Brain microvascular endothelial cell (primary cell): ENCODE measurements at regions not wholly inside any gene's neighbourhood (a gene's known extent, or its start where the extent isn't known, plus 50 kb on each side); places are given as distances from the start of the nearest gene placed in this dataset.

Experiments used
- DNase-seq: peaks from one replicate; pipeline ENCODE4 v3.0.0-alpha.2; 2020
- H3K27ac ChIP-seq: fragments of 250-450 bp; sonication (Bioruptor Pico); 2 replicates; pipeline ENCODE4 v1.5.1; 2020; ENCODE audit warnings: mild to moderate bottlenecking, moderate library complexity
- H3K27me3 ChIP-seq: fragments of 250-450 bp; sonication (Bioruptor Pico); replicated peaks from 2 replicates; pipeline ENCODE4 v1.5.1; 2020; ENCODE audit warnings: mild to moderate bottlenecking
- H3K36me3 ChIP-seq: fragments of 250-450 bp; sonication (Bioruptor Pico); replicated peaks from 2 replicates; pipeline ENCODE4 v1.5.1; 2020; ENCODE audit warnings: mild to moderate bottlenecking
- H3K4me3 ChIP-seq: 2 replicates; pipeline ENCODE4 v1.5.1; 2011; ENCODE audit warnings: low read depth, mild to moderate bottlenecking, control low read depth, low read length, moderate library complexity
- in situ Hi-C: cut with HindIII; loops from 2 replicates; pipeline ENCODE4 v1.10.0; 2017; ENCODE audit warnings: low sequenced_read_pairs, low pct_ligation_motif_present
- TF ChIP-seq, protein P1 (sequence below): IDR thresholded peaks from 2 replicates; pipeline ENCODE4 v1.5.1; 2011; ENCODE audit warnings: low read depth, mild to moderate bottlenecking, moderate library complexity, low read length, control low read depth, inconsistent platforms; ENCODE audit errors: missing control alignments

GRCh38 chr3:118714800-118715199 is 319.8 kb downstream of the IGSF11 start:
- DNase-seq: no peak
- H3K27ac ChIP-seq: no peak overlapping the region
- no peak overlapping the region for H3K4me3 ChIP-seq
- no peaks in the 10 kb centered on the region for H3K27me3 ChIP-seq
- H3K36me3 ChIP-seq: no peaks in the 10 kb centered on the region
- in situ Hi-C loops: no loop called here
- TF ChIP-seq, protein P1, sequence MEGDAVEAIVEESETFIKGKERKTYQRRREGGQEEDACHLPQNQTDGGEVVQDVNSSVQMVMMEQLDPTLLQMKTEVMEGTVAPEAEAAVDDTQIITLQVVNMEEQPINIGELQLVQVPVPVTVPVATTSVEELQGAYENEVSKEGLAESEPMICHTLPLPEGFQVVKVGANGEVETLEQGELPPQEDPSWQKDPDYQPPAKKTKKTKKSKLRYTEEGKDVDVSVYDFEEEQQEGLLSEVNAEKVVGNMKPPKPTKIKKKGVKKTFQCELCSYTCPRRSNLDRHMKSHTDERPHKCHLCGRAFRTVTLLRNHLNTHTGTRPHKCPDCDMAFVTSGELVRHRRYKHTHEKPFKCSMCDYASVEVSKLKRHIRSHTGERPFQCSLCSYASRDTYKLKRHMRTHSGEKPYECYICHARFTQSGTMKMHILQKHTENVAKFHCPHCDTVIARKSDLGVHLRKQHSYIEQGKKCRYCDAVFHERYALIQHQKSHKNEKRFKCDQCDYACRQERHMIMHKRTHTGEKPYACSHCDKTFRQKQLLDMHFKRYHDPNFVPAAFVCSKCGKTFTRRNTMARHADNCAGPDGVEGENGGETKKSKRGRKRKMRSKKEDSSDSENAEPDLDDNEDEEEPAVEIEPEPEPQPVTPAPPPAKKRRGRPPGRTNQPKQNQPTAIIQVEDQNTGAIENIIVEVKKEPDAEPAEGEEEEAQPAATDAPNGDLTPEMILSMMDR: no peak

DNA sequence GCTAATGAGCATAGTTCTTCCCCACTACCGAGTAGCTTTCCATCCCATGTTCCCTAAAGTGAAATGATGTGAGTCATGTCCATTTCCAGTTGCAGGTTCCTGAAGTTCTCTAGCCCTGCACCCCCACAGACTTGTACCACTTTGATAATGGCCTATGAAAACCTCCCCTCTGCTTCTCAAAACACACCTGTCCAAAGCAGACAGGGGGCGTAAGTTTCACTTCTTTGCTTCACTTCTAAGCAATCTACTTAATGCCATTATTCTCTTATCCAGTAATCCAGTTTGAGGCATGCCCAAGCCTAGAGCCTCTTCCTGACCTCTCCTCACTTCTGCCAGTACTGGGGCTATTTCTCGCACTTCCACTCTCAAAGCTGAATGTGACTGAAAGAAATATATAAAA is 305.1 kb downstream of the IGSF11 start:
- Histone ChIP-seq H3K36me3 (no peaks in the 10 kb centered on the region), H3K27me3 (no peaks in the 10 kb centered on the region), H3K4me3 (no peak overlapping the region), H3K27ac (no peak overlapping the region)
- in situ Hi-C loops: no loop called here
- TF ChIP-seq, protein P1: no peak
- no peak for DNase-seq

DNA sequence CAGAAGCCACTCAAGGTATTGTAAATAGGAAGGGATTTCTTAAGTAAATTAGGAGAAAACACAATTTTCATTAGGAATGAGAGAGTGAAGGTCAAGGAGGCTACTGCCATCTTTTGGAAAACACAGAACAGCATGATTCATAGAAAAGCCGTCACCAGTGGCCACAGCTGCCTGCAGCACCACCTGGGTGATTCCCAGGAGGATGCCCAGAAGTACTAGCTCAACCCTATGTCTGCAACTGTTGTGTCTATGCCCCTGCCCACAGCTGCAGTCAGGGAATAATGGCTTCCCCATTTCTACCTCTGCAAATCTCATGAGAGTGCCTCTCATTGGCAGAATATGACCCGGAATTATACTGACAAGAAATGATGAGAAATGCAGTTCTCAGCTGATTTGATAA is 300.0 kb downstream of the IGSF11 start:
- H3K27ac ChIP-seq: no peak overlapping the region
- no peak overlapping the region for H3K4me3 ChIP-seq
- H3K36me3 ChIP-seq: no peaks in the 10 kb centered on the region
- in situ Hi-C loops: no loop called here
- H3K27me3 ChIP-seq: no peaks in the 10 kb centered on the region
- TF ChIP-seq, protein P1: no peak
- no peak for DNase-seq

- no peak overlapping the region for H3K27ac ChIP-seq
- TF ChIP-seq, protein P1: no peak
- DNase-seq: no peak
- in situ Hi-C loops: no loop called here
- H3K4me3 ChIP-seq: no peak overlapping the region
- H3K36me3 ChIP-seq: no peaks in the 10 kb centered on the region
- H3K27me3 ChIP-seq: no peaks in the 10 kb centered on the region
Observed at GRCh38 chr3:118736107-118736506, 298.5 kb downstream of the IGSF11 start.

DNA sequence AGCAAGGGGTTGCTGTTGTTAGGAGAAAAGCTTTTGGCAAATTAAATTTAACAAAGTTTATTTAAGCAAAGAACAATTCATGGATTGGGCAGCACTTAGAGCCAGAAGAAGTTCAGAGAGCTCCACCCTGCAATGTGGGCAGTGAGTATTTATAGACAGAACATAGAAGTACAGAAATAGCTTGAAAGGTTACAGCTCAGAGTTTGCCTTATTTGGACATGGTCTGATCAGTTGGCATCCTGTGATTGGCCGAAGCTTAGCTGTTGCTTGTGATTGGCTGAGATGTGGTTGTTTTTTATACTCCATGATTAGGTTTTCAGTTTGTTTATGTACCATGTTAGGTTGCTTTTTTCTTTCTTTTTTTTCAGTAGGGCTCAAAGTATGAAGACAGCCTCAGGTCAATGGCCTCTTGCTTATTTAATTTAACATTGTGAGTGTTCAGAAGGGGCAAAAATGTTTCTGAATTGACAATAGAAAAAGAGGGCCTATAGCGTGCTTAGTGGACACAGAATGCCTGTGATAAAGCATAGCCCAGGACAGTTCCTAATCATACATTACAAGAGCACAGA is 293.8 kb downstream of the IGSF11 start:
- Histone ChIP-seq H3K27me3 (no peaks in the 10 kb centered on the region), H3K4me3 (no peak overlapping the region), H3K36me3 (no peaks in the 10 kb centered on the region), H3K27ac (no peak overlapping the region)
- TF ChIP-seq, protein P1: no peak
- DNase-seq: no peak
- in situ Hi-C loops: no loop called here

GRCh38 chr3:118742760-118743159 is 291.9 kb downstream of the IGSF11 start:
- in situ Hi-C loops: no loop called here
- Histone ChIP-seq H3K36me3 (no peaks in the 10 kb centered on the region), H3K4me3 (no peak overlapping the region), H3K27ac (no peak overlapping the region), H3K27me3 (no peaks in the 10 kb centered on the region)
- TF ChIP-seq, protein P1: no peak
- DNase-seq: no peak
